ENCODE measurements at regions not wholly inside any gene's neighbourhood (a gene's known extent, or its start where the extent isn't known, plus 50 kb on each side); places are given as distances from the start of the nearest gene placed in this dataset.

- no peaks in the 10 kb centered on the region for H3K36me3 ChIP-seq
- no peak overlapping the region for H3K4me3 ChIP-seq (ENCODE audit: low read depth, low read length)
- no peaks in the 10 kb centered on the region for H3K9me3 ChIP-seq
- no peaks in the 10 kb centered on the region for H3K27me3 ChIP-seq
- TF ChIP-seq CTCF (IDR thresholded peaks at IDR 0.05; ENCODE audit: low read depth, low read length) = no peak
- no peaks in the 10 kb centered on the region for H3K4me1 ChIP-seq
- no peak for DNase-seq
Observed at GRCh38 chr3:72141264-72141663, 356.3 kb upstream of the PROK2 start.

- Histone ChIP-seq H3K27me3 (no peaks in the 10 kb centered on the region), H3K9me3 (no peaks in the 10 kb centered on the region), H3K4me3 (ENCODE audit: low read depth, low read length) (no peak overlapping the region), H3K4me1 (no peaks in the 10 kb centered on the region), H3K36me3 (no peaks in the 10 kb centered on the region)
- no peak for DNase-seq
- no peak for TF ChIP-seq CTCF (IDR thresholded peaks at IDR 0.05; ENCODE audit: low read depth, low read length)
Observed at GRCh38 chr3:72139316-72139715, 354.4 kb upstream of the PROK2 start.

- H3K36me3 ChIP-seq = no peaks in the 10 kb centered on the region
- H3K9me3 ChIP-seq = no peaks in the 10 kb centered on the region
- no peaks in the 10 kb centered on the region for H3K27me3 ChIP-seq
- no peak overlapping the region for H3K4me3 ChIP-seq (ENCODE audit: low read depth, low read length)
- no peaks in the 10 kb centered on the region for H3K4me1 ChIP-seq
- DNase-seq = no peak
- TF ChIP-seq CTCF (IDR thresholded peaks at IDR 0.05; ENCODE audit: low read depth, low read length) = no peak
Observed at GRCh38 chr3:72137865-72138861, 353.2 kb upstream of the PROK2 start.

GRCh38 chr3:72135636-72136035, 350.7 kb upstream of the PROK2 start:
- DNase-seq = no peak
- no peaks in the 10 kb centered on the region for H3K4me1 ChIP-seq
- no peaks in the 10 kb centered on the region for H3K9me3 ChIP-seq
- TF ChIP-seq CTCF (IDR thresholded peaks at IDR 0.05; ENCODE audit: low read depth, low read length) = no peak
- H3K36me3 ChIP-seq = no peaks in the 10 kb centered on the region
- no peaks in the 10 kb centered on the region for H3K27me3 ChIP-seq
- H3K4me3 ChIP-seq (ENCODE audit: low read depth, low read length) = no peak overlapping the region

GRCh38 chr3:72134989-72135451, 350.1 kb upstream of the PROK2 start:
- no peaks in the 10 kb centered on the region for H3K4me1 ChIP-seq
- no peak for DNase-seq
- H3K27me3 ChIP-seq = no peaks in the 10 kb centered on the region
- no peaks in the 10 kb centered on the region for H3K36me3 ChIP-seq
- TF ChIP-seq CTCF (IDR thresholded peaks at IDR 0.05; ENCODE audit: low read depth, low read length) = no peak
- no peak overlapping the region for H3K4me3 ChIP-seq (ENCODE audit: low read depth, low read length)
- no peaks in the 10 kb centered on the region for H3K9me3 ChIP-seq

Measured in BE2C (cell line).